ENCODE measurements at regions not wholly inside any gene's neighbourhood (a gene's known extent, or its start where the extent isn't known, plus 50 kb on each side); places are given as distances from the start of the nearest gene placed in this dataset.

- DNase-seq: no peak
Observed at GRCh38 chr2:150887926-150888325, 373.7 kb downstream of the RBM43 start.

GRCh38 chr2:150885774-150886386 is 375.8 kb downstream of the RBM43 start:
- DNase-seq: no peak

GRCh38 chr2:150885236-150885635 is 376.4 kb downstream of the RBM43 start:
- no peak for DNase-seq

GRCh38 chr2:150883613-150883895 is 378.1 kb downstream of the RBM43 start:
- DNase-seq: no peak

GRCh38 chr2:150882751-150883612 is 378.7 kb downstream of the RBM43 start:
- DNase-seq: no peak

- no peak for DNase-seq
Observed at GRCh38 chr2:150880986-150881385, 380.7 kb downstream of the RBM43 start.

- DNase-seq: no peak
Observed at GRCh38 chr2:150878356-150878755, 383.3 kb downstream of the RBM43 start.

GRCh38 chr2:150876251-150876950 is 385.3 kb downstream of the RBM43 start:
- DNase-seq: no peak

GRCh38 chr2:150873396-150873772 is 385.9 kb upstream of the RND3 start:
- DNase-seq: no peak

- DNase-seq: no peak
Observed at GRCh38 chr2:150872756-150873395, 385.4 kb upstream of the RND3 start.

- DNase-seq: no peak
Observed at GRCh38 chr2:150866431-150866830, 379.0 kb upstream of the RND3 start.

- DNase-seq: no peak
Observed at GRCh38 chr2:150863691-150864090, 376.2 kb upstream of the RND3 start.

GRCh38 chr2:150860301-150860700 is 372.8 kb upstream of the RND3 start:
- DNase-seq: no peak

- DNase-seq: no peak
Observed at GRCh38 chr2:150859877-150860276, 372.4 kb upstream of the RND3 start.

- no peak for DNase-seq
Observed at GRCh38 chr2:150859162-150859561, 371.7 kb upstream of the RND3 start.

GRCh38 chr2:150858382-150858781 is 370.9 kb upstream of the RND3 start:
- no peak for DNase-seq

- DNase-seq: no peak
Observed at GRCh38 chr2:150856596-150857281, 369.3 kb upstream of the RND3 start.

GRCh38 chr2:150853263-150853662 is 365.8 kb upstream of the RND3 start:
- DNase-seq: no peak

- DNase-seq: no peak
Observed at GRCh38 chr2:150850641-150851040, 363.2 kb upstream of the RND3 start.

GRCh38 chr2:150847578-150847977 is 360.1 kb upstream of the RND3 start:
- no peak for DNase-seq

GRCh38 chr2:150846691-150847090 is 359.2 kb upstream of the RND3 start:
- no peak for DNase-seq

- DNase-seq: no peak
Observed at GRCh38 chr2:150832686-150833085, 345.2 kb upstream of the RND3 start.

GRCh38 chr2:150824118-150824517 is 336.7 kb upstream of the RND3 start:
- no peak for DNase-seq

Data from NCI-H748 treated with DMSO at 0.1 percent for 48 hours (cell line).